Hindlimb muscle (tissue), 1 donor: ENCODE measurements at regions not wholly inside any gene's neighbourhood (a gene's known extent, or its start where the extent isn't known, plus 50 kb on each side); places are given as distances from the start of the nearest gene placed in this dataset.
A peak's percentile ranks its signal among the peaks of the same experiment; 100 is the strongest.

Source experiments
- DNase-seq: peaks from one replicate; pipeline ENCODE4 v3.0.0-alpha.2; 2013

- no peak for DNase-seq
Observed at GRCh38 chr3:82080792-82081191, 319.3 kb upstream of the GBE1 start.

DNA sequence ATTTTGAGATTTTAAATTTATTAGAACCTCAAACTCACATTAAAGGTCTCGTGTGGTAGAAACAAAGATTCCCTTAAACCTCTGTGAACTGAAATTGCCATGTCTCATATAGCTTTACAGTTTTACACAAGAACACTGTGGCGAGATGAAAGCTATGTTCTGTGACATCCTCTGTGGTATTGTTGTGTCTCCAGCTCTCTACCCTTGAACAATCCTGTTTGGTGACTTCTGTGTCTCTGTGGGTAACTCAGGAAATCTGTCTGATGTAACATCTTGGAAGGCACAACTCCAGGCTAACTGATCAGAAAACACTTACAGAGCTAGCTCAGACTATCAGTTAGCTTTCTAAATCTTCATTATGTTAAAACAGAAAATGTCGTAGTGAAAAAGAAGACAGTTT lies 318.8 kb upstream of the GBE1 start:
- no peak for DNase-seq

DNA sequence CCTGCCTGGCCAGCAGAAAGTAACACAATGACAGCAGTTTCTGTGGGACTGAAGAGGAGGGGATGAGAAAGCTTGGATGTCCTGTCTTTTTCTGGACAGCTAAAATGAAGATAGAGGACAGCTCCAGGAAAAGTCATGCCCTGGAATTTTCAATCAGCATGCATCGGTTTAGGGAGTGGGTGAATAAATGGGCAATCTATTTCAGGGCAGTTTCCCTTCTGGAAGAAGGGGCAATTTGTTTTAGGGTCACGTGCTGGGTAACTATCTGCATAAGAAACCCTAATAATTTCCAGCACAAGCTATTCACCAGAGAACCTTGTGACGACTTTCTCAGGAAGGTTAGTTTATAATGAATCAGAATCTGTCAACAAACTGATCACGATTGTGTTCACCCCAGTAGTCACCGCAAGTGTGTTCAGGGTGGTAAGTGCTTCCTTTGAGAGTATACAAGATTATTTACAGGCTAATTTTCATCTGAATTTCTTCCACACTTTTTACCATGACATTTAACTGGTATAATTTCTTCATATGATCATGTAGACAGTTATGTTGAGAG lies 318.0 kb upstream of the GBE1 start:
- no peak for DNase-seq

GRCh38 chr3:82078246-82078645 lies 316.8 kb upstream of the GBE1 start:
- DNase-seq: no peak

DNA sequence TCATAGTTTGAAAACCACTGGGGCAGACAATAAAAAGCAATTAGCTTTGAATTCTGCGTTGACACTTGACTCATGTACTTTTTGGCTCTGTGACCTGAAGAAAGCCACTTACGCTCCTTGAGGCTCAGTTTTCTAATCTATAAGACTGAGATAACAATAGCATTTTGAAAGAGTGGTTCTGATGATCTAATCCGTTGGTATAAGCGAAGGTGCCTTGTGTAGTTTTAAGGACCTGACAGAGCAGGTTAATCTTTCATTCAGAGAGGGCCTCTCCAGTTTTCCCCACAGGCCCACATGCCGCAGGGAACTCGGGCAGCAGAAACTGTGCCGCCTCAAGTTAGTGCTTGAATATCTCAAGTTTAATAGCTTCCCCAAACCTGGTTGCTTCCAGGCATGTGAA lies 306.0 kb upstream of the GBE1 start:
- DNase-seq: no peak

- DNase-seq: no peak
Observed at GRCh38 chr3:82058809-82059208, 297.4 kb upstream of the GBE1 start.

DNA sequence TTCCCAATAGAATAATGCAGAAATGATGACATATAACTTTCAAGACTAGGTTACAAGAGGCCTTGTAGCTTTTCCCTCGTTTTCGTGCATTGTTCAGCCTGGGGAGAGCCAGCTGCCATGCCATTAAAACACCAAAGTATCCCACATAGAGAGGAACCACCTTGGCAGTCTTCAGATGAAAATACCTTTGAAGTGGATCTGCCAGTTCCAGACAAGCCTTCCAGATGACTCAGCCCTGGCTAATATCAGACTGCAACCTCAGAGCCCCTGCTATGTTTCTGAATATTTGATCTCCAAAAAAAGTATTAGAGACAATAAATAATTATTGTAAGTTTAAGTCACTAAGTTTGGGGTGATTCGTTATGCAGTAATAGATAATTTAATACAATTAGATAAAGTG lies 294.3 kb upstream of the GBE1 start:
- no peak for DNase-seq

- no peak for DNase-seq
Observed at GRCh38 chr3:82054849-82055248, 293.4 kb upstream of the GBE1 start.

- no peak for DNase-seq
Observed at GRCh38 chr3:82053236-82053635, 291.8 kb upstream of the GBE1 start.

GRCh38 chr3:82050382-82050781 lies 288.9 kb upstream of the GBE1 start:
- no peak for DNase-seq

- DNase-seq: no peak
Observed at GRCh38 chr3:82048711-82049110, 287.3 kb upstream of the GBE1 start.

DNA sequence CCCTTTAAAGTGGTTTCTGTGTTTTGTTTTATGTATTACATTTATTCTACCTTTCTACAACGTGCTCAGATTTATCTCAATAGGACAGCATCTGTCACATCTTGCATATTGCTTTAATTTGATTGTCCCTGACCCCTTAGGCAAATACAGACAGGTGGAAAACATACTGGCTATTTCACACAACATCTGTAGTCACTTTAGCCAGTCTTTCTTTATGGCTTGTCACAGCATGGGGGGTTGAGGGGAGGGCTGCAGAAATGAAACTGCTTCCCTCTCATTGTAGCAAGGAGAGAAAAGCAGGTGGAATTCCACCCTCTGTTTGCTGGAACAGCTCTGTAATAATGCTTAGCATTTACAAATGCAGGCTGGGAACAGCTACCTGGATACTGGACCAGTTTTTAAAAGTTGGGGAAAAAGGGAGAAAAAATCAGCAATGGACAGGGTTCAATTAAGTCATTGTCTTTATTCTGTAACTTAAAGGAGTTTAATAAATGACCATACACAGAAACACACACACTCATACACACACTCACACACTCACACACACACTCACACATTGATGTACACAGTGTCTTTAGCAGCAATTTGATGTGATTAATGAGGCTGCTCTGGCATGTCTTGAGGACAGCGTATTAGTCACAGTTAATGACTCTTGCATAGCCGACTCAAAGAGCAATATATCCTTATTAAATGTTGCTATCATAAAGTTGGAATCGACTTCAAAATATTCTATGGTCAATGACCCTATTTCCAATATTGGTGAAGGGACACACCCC lies 283.7 kb upstream of the GBE1 start:
- no peak for DNase-seq

DNA sequence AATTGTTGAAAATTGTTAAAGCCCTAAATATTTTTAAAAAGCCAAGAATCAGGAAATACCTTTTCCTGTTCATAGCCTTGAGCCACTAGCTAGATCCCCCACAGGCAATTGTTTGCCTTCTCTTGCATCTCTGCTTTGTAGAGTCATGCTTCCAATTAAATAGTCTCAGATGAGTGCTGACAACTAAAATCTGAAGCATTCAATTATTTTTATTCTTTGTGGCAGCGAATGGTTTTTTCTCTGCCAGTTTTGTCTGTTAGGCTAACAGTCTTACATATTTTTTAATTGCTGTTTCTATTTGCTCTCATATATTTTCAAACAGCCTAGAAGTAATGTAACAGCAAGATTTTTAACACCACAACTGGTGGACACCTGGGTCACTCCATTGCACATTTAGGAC lies 277.1 kb upstream of the GBE1 start:
- DNase-seq: no peak

GRCh38 chr3:82033186-82033585 lies 271.7 kb upstream of the GBE1 start:
- DNase-seq: no peak

- no peak for DNase-seq
Observed at GRCh38 chr3:82031596-82031995, 270.2 kb upstream of the GBE1 start.

DNA sequence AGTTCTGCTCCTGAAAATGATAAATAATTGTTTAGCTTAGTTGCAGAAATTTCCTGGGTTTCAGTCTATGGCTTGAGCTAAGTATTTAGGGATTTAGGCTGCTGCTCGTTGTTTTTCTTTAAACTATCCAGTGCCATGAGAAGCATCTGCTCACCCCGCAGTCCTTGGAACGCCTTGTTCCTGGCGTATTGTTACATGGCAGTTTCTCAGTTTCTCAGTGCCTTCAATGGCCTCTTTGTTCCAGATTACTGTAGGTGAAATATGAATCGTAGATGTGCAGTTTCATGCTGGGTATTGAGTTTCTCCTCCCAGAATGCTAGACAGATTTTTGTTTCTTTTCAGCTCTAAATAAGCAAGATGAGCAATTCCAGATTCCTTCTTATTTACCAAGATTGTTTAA lies 269.5 kb upstream of the GBE1 start:
- peak; percentile 34 for DNase-seq

- no peak for DNase-seq
Observed at GRCh38 chr3:82022836-82023235, 261.4 kb upstream of the GBE1 start.

DNA sequence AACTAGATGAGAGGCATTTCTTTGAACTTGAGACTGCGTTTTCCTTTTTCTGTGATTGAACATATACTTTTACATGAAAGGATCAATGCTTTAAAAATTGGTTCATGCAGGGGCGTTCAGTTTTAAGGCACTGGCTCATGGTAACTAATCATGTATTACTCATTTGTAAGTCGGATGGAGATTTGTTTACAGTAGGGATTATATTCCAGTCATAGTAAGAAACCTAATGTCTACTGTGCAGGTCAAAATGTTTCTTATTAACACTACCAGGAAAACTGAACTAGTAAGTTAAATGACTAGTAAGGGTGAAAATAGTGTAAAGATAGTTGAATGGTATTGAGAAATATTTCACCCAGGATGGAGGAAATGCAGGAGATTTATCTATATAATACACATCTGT lies 258.8 kb upstream of the GBE1 start:
- no peak for DNase-seq

GRCh38 chr3:82015241-82015640 lies 253.8 kb upstream of the GBE1 start:
- no peak for DNase-seq

GRCh38 chr3:82012775-82013174 lies 251.3 kb upstream of the GBE1 start:
- no peak for DNase-seq

DNA sequence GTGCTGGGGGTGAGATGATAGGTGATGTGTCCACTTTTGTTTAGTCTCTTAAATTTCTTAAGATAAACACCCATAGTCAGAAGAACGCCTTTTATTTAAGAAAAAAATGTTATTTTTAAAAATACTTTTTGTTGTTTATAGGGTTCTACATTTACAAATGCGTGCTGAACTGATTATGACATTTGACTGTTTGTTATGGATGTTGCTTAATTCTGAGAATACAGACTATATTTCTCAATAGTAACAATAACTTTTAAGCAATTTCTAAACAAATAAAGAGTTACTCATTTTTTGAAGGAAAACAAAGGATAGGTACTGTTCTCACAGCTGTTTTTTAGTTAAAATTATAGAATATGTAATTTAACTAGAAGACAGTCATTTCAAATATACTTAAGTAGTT lies 249.9 kb upstream of the GBE1 start:
- no peak for DNase-seq

DNA sequence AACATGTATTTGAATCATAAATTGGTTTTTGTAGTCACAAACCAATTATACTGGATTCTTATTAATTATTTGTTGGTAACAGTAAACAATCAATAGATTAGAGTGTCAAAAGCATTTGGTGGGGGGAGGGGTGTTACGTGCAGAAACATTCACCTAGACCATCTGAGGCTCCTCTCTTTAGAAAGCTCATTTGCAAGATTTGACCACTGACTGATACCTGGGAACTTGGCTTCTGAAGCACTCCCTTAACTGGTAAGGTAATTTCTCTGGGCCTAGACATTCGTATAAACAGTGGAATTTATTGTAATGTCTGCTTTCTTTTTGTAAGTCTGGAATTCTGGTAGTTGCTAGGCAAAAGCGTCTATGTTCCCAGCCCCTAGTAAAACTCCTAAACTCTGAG lies 243.8 kb upstream of the GBE1 start:
- DNase-seq: no peak

DNA sequence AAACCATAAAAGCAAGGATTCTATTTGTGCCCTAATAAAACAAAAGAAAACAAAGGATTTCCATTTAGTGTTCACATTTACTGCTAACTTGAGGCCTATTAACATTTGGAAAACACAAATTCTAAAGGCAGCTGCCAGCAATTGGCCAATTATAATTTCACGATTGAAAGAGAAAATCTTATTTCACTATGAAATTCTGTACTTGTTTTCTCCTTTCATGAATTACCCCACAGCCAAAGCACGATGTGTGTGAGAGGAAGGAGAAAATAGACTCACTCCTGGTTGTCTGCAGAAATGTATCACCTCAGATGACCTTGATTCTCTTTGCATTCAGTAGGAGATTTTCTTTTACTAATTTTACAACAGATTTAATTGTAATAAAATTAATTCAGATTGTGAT lies 242.8 kb upstream of the GBE1 start:
- no peak for DNase-seq

GRCh38 chr3:82002986-82003642 lies 241.7 kb upstream of the GBE1 start:
- DNase-seq: no peak
